Endothelial cell of umbilical vein (primary cell): ENCODE measurements at regions not wholly inside any gene's neighbourhood (a gene's known extent, or its start where the extent isn't known, plus 50 kb on each side); places are given as distances from the start of the nearest gene placed in this dataset.

ENCODE experiments used
- BruUV-seq: library from RNA; stranded (reverse); fragments of 400-500 nt; replicated peaks from 2 replicates; lab custom pipeline; 2021; lab: Mats Ljungman, UMichigan
- CTCF ChIA-PET: fragments of 300-600, 350-600 bp; sonication (Branson Sonifier 250); formaldehyde crosslinking; loops from one replicate; lab custom pipeline; 2021; ENCODE audit warnings: antibody characterized with exemption, inconsistent platforms; lab: Charles Lee
- POLR2A ChIA-PET: fragments of 300-600, 350-600 bp; sonication (Branson Sonifier 250); formaldehyde crosslinking; loops from one replicate; lab custom pipeline; 2021; ENCODE audit warnings: antibody characterized with exemption, inconsistent platforms; lab: Charles Lee
- DNase-seq: peaks from one replicate; pipeline ENCODE4 v3.0.0-alpha.2; 2011; ENCODE audit warnings: low read depth, low spot score
- FAIRE-seq: peaks from 2 replicates; lab custom pipeline; 2011; peaks lifted over from hg19 to GRCh38; lab: Jason Lieb, UNC
- H2AFZ ChIP-seq: 2 replicates; pipeline ENCODE4 v1.6.0; 2012; ENCODE audit warnings: low read depth, low read length, control low read depth, inconsistent platforms
- H3K27ac ChIP-seq: 2 replicates; pipeline ENCODE4 v1.5.1; 2011; ENCODE audit warnings: low read depth, mild to moderate bottlenecking, control low read depth, low read length, moderate library complexity; ENCODE audit not compliant: insufficient read depth
- H3K27me3 ChIP-seq, 2 experiments: 2 replicates each; pipeline versions ENCODE4 v1.6.0 to v1.6.1; 2011; ENCODE audit warnings: low read length in 2 of 2, mixed read lengths in 1 of 2; ENCODE audit not compliant: control insufficient read depth in 2 of 2, insufficient read depth in 2 of 2
- H3K36me3 ChIP-seq, 2 experiments: 2 replicates in 1 of 2; 3 replicates in 1 of 2; pipeline ENCODE4 v1.5.1; 2011; ENCODE audit warnings: low read length in 2 of 2, mild to moderate bottlenecking in 1 of 2, moderate library complexity in 1 of 2; ENCODE audit not compliant: control insufficient read depth in 2 of 2, insufficient read depth in 2 of 2; ENCODE audit errors: extremely low read depth in 1 of 2
- H3K4me1 ChIP-seq: 3 replicates; pipeline ENCODE4 v1.5.1; 2011; ENCODE audit warnings: mild to moderate bottlenecking, low read length; ENCODE audit not compliant: control insufficient read depth, insufficient read depth; ENCODE audit errors: extremely low read depth
- H3K4me2 ChIP-seq: 2 replicates; pipeline ENCODE4 v1.6.1; 2011; ENCODE audit warnings: low read length, control low read depth, mixed read lengths; ENCODE audit not compliant: insufficient read depth
- H3K4me3 ChIP-seq, 3 experiments: fragments of 200-600 bp in 1 of 3; sonication (generic), shearing (Covaris generic) in 1 of 3; replicated peaks in 1 of 3; 2 replicates each; pipeline ENCODE4 v1.5.1; 2011 to 2016; ENCODE audit warnings: control low read depth in 3 of 3, low read length in 3 of 3, mild to moderate bottlenecking in 2 of 3, inconsistent platforms in 1 of 3, low read depth in 1 of 3, moderate library complexity in 1 of 3; ENCODE audit not compliant: insufficient read depth in 1 of 3
- H3K79me2 ChIP-seq: 2 replicates; pipeline ENCODE4 v1.6.0; 2012; ENCODE audit warnings: low read length, inconsistent platforms; ENCODE audit not compliant: control insufficient read depth, insufficient read depth
- H3K9ac ChIP-seq: replicated peaks from 2 replicates; pipeline ENCODE3; 2011; ENCODE audit warnings: low read length, control low read depth; ENCODE audit not compliant: insufficient read depth; ENCODE audit errors: extremely low read depth
- H3K9me1 ChIP-seq: replicated peaks from 3 replicates; pipeline ENCODE4 v1.6.0; 2011; ENCODE audit warnings: mild to moderate bottlenecking, low read length; ENCODE audit not compliant: control insufficient read depth, insufficient read depth; ENCODE audit errors: extremely low read depth
- H3K9me3 ChIP-seq: replicated peaks from 2 replicates; pipeline ENCODE4 v1.5.1; 2012; ENCODE audit warnings: low read length, inconsistent platforms; ENCODE audit not compliant: control insufficient read depth, insufficient read depth
- H4K20me1 ChIP-seq: replicated peaks from 2 replicates; pipeline ENCODE3; 2011; ENCODE audit warnings: mild to moderate bottlenecking, low read length; ENCODE audit not compliant: control insufficient read depth, insufficient read depth; ENCODE audit errors: extremely low read depth
- CTCF ChIP-seq, 2 donors: IDR thresholded peaks; 1 replicate in 1 of 2; 2 replicates in 1 of 2; pipeline ENCODE4 v1.5.1; 2011; ENCODE audit warnings: low read length in 2 of 2, mild to moderate bottlenecking in 2 of 2, moderate library complexity in 2 of 2, control low read depth in 1 of 2, inconsistent platforms in 1 of 2, low read depth in 1 of 2; ENCODE audit not compliant: insufficient read depth in 1 of 2; ENCODE audit errors: extremely low read depth in 1 of 2
- EZH2 ChIP-seq: IDR thresholded peaks from 2 replicates; pipeline ENCODE4 v1.6.1; 2012; ENCODE audit warnings: borderline replicate concordance, low read depth, mild to moderate bottlenecking, moderate library complexity, low read length, inconsistent platforms; ENCODE audit not compliant: severe bottlenecking
- FOS ChIP-seq: IDR thresholded peaks from 2 replicates; pipeline ENCODE4 v1.6.1; 2011; ENCODE audit warnings: mild to moderate bottlenecking, low read length, moderate library complexity, borderline replicate concordance; ENCODE audit not compliant: insufficient read depth
- GATA2 ChIP-seq: IDR thresholded peaks from 2 replicates; pipeline ENCODE4 v1.7.0; 2011; ENCODE audit warnings: low read depth, mild to moderate bottlenecking, moderate library complexity, mixed read lengths, low read length; ENCODE audit not compliant: insufficient read length, insufficient read depth
- JUN ChIP-seq: IDR thresholded peaks from 2 replicates; pipeline ENCODE4 v1.6.1; 2011; ENCODE audit warnings: borderline replicate concordance, low read depth; ENCODE audit not compliant: insufficient read length, insufficient read depth
- MYC ChIP-seq: IDR thresholded peaks from one replicate; pipeline ENCODE4 v1.6.1; 2011; ENCODE audit warnings: mild to moderate bottlenecking, low read depth, low read length
- POLR2A ChIP-seq: IDR thresholded peaks from 2 replicates; pipeline ENCODE4 v1.6.1; 2012; ENCODE audit warnings: low read depth, mild to moderate bottlenecking, control low read depth, low read length
- POLR2AphosphoS5 ChIP-seq: IDR thresholded peaks from 2 replicates; pipeline ENCODE4 v1.6.1; 2012; ENCODE audit warnings: low read depth, mild to moderate bottlenecking, control low read depth, low read length, moderate library complexity; ENCODE audit not compliant: insufficient read depth
- dilution Hi-C: fragments of 300-500 bp; cut with MboI; formaldehyde crosslinking; loops from one replicate; pipeline ENCODE4 v1.15.0; 2019; ENCODE audit warnings: low sequenced_read_pairs; ENCODE audit not compliant: extremely low pct_ligation_motif_present
- intact Hi-C: fragments of 100-400 bp; cut with micrococcal nuclease; formaldehyde crosslinking; loops from one replicate; pipeline ENCODE4 v1.10.0; 2022
- TF ChIP-seq, protein P1 (sequence below): IDR thresholded peaks from 2 replicates; pipeline ENCODE4 v1.6.1; 2011; ENCODE audit not compliant: insufficient read depth, insufficient read length

DNA sequence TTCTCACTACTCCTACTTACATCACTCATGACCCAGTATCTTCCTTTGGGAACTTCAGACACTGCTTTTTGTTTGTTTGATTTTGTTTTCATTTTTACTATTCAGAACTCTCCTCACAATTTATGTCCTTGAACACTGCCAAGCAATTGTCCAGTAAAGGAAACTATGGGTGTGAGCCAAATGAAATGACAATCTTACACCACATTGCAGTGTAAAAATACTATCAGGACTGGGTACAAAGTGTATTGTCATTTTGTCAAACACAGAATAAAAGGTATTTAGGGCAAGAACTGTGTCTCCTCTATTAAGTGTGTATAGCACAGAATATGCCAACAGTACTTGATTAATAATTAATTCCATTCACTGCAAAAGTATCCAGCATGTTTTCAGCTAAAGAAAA, 199.3 kb downstream of the ALG10B start:
- TF ChIP-seq MYC: no peak
- no peak for TF ChIP-seq GATA2
- no peak for TF ChIP-seq FOS
- TF ChIP-seq EZH2: no peak
- TF ChIP-seq JUN: no peak
- TF ChIP-seq POLR2AphosphoS5: no peak
- TF ChIP-seq CTCF (IDR thresholded peaks at IDR 0.05; ENCODE audit: extremely low read depth in 1 of 2, insufficient read depth in 1 of 2, low read depth in 1 of 2, low read length in 2 of 2): no peak
- no peak for TF ChIP-seq POLR2A
- TF ChIP-seq, protein P1, sequence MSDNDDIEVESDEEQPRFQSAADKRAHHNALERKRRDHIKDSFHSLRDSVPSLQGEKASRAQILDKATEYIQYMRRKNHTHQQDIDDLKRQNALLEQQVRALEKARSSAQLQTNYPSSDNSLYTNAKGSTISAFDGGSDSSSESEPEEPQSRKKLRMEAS: no peak
- Histone ChIP-seq H3K4me2 (no peak overlapping the region), H3K9ac (no peak overlapping the region), H3K9me3 (no peaks in the 10 kb centered on the region), H3K36me3 (no peaks in the 10 kb centered on the region), H3K27me3 (no peaks in the 10 kb centered on the region), H4K20me1 (no peaks in the 10 kb centered on the region), H3K27ac (no peak overlapping the region), H3K4me1 (no peaks in the 10 kb centered on the region), H3K9me1 (no peaks in the 10 kb centered on the region), H3K79me2 (no peaks in the 10 kb centered on the region), H2AFZ (no peak overlapping the region), H3K4me3 (no peak overlapping the region)
- dilution Hi-C loops: no loop called here
- no TSS peak for BruUV-seq
- ChIA-PET POLR2A (no interaction called here), CTCF (no interaction called here)
- FAIRE-seq: no peak
- DNase-seq: no peak
- intact Hi-C loops: no loop called here
